ENCODE measurements at regions not wholly inside any gene's neighbourhood (a gene's known extent, or its start where the extent isn't known, plus 50 kb on each side); places are given as distances from the start of the nearest gene placed in this dataset.

DNA sequence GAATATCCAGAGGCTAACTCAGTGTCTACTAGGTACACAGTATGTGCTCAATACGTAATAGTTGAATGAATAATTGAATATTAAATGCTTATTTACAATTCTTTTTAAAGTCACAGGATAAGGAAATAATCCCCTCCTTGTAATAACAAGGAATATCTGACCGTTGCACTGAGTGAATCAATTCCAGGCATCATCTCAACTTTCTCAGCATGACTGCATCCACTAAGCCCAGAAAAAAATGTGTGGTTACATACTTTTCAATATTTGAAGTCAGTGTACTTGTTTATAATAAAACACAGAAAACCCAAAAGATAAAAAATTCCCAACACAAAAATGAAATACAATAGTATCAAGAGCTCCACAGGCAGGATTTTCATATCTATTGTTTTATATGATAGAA lies 105.4 kb downstream of the TMEM144 start:
- no peak for ATAC-seq
- CTCF ChIA-PET, result no interaction called here
- POLR2A ChIA-PET, result no interaction called here
- Histone ChIP-seq H3K4me1 (ENCODE audit: control insufficient read depth in 1 of 2, insufficient read depth in 2 of 2, low read length in 2 of 2) (no peaks in the 10 kb centered on the region), H2AFZ (ENCODE audit: low read depth, low read length, poor library complexity, severe bottlenecking) (no peak overlapping the region), H3K9me2 (ENCODE audit: insufficient read depth) (no peaks in the 10 kb centered on the region), H3K9me3 (ENCODE audit: control insufficient read depth in 1 of 2, insufficient read depth in 1 of 2, low read depth in 1 of 2, low read length in 2 of 2) (no peaks in the 10 kb centered on the region), H3K4me2 (ENCODE audit: low read length) (no peak overlapping the region), H4K20me1 (ENCODE audit: insufficient read depth) (no peaks in the 10 kb centered on the region), H3K9ac (ENCODE audit: low read length) (no peak overlapping the region), H3K79me2 (ENCODE audit: insufficient read depth, low read length) (no peaks in the 10 kb centered on the region), H3K27ac (ENCODE audit: low read depth, low read length) (no peak overlapping the region), H3K36me3 (ENCODE audit: control insufficient read depth in 1 of 2, insufficient read depth in 2 of 2, low read length in 2 of 2) (no peaks in the 10 kb centered on the region), H3K4me3 (replicated peaks in 1 of 2; ENCODE audit: low read depth in 1 of 2, low read length in 2 of 2) (no peak overlapping the region), H3K27me3 (ENCODE audit: insufficient read depth, low read length) (no peaks in the 10 kb centered on the region)
- no peak for DNase-seq (ENCODE audit: low read depth, low spot score)
- RAD21 ChIA-PET (ENCODE audit: low non-redundant PET in 1 of 2, low total read pairs in 2 of 2, uncharacterized antibody in 2 of 2, unreplicated experiment in 2 of 2), result no interaction called here
- intact Hi-C loops (cut with micrococcal nuclease), result no loop called here
- TF ChIP-seq YY1 (IDR thresholded peaks at IDR 0.05; ENCODE audit: extremely low read depth, insufficient replicate concordance, low read depth, low read length), result no peak
- TF ChIP-seq POLR2AphosphoS5 (IDR thresholded peaks at IDR 0.05; ENCODE audit: low read depth, low read length), result no peak
- no peak for TF ChIP-seq SP1 (IDR thresholded peaks at IDR 0.05; ENCODE audit: low read depth)
- TF ChIP-seq EZH2phosphoT487 (IDR thresholded peaks at IDR 0.05; ENCODE audit: borderline replicate concordance), result no peak
- TF ChIP-seq CEBPB (IDR thresholded peaks at IDR 0.05; ENCODE audit: low read depth), result no peak
- TF ChIP-seq CBX3 (IDR thresholded peaks at IDR 0.05; ENCODE audit: low read depth), result no peak
- TF ChIP-seq, protein P1, sequence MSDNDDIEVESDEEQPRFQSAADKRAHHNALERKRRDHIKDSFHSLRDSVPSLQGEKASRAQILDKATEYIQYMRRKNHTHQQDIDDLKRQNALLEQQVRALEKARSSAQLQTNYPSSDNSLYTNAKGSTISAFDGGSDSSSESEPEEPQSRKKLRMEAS (IDR thresholded peaks at IDR 0.05), result no peak
- TF ChIP-seq ZFX (IDR thresholded peaks at IDR 0.05), result no peak
- TF ChIP-seq, protein P2, sequence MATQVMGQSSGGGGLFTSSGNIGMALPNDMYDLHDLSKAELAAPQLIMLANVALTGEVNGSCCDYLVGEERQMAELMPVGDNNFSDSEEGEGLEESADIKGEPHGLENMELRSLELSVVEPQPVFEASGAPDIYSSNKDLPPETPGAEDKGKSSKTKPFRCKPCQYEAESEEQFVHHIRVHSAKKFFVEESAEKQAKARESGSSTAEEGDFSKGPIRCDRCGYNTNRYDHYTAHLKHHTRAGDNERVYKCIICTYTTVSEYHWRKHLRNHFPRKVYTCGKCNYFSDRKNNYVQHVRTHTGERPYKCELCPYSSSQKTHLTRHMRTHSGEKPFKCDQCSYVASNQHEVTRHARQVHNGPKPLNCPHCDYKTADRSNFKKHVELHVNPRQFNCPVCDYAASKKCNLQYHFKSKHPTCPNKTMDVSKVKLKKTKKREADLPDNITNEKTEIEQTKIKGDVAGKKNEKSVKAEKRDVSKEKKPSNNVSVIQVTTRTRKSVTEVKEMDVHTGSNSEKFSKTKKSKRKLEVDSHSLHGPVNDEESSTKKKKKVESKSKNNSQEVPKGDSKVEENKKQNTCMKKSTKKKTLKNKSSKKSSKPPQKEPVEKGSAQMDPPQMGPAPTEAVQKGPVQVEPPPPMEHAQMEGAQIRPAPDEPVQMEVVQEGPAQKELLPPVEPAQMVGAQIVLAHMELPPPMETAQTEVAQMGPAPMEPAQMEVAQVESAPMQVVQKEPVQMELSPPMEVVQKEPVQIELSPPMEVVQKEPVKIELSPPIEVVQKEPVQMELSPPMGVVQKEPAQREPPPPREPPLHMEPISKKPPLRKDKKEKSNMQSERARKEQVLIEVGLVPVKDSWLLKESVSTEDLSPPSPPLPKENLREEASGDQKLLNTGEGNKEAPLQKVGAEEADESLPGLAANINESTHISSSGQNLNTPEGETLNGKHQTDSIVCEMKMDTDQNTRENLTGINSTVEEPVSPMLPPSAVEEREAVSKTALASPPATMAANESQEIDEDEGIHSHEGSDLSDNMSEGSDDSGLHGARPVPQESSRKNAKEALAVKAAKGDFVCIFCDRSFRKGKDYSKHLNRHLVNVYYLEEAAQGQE (IDR thresholded peaks at IDR 0.05; ENCODE audit: low read depth), result no peak
- TF ChIP-seq SRF (IDR thresholded peaks at IDR 0.05; ENCODE audit: low read depth), result no peak
- TF ChIP-seq POLR2A (IDR thresholded peaks at IDR 0.05; ENCODE audit: borderline replicate concordance, extremely low read depth, insufficient read depth, insufficient read length), result no peak
- BruUV-seq (replicated peaks), result no TSS peak
